ENCODE measurements at regions not wholly inside any gene's neighbourhood (a gene's known extent, or its start where the extent isn't known, plus 50 kb on each side); places are given as distances from the start of the nearest gene placed in this dataset.

DNA sequence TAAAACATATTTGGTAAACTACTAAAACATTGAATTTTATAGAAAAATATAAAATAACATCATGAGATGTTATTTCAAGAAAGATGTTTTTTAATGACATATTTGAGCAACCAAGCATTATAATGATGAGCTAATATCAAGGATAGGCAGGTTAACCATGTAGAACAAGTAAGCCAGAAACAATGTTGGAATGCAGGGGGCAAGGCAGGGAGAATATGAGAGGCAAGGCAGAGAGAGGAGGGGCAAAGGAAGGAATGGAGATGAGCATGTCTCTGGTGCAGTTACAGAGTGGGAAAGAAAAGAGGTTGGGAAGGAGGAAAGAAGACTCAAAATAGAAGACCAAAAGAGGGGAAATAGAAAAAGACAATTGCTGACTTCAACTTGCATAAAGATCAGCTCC lies 390.4 kb downstream of the MCTP2 start:
- H3K27me3 ChIP-seq (ENCODE audit: insufficient read depth, poor library complexity, severe bottlenecking) = peaks cover 3% of the 10 kb centered on the region
- H3K27ac ChIP-seq (replicated peaks) = no peak overlapping the region
- TF ChIP-seq, protein P1, sequence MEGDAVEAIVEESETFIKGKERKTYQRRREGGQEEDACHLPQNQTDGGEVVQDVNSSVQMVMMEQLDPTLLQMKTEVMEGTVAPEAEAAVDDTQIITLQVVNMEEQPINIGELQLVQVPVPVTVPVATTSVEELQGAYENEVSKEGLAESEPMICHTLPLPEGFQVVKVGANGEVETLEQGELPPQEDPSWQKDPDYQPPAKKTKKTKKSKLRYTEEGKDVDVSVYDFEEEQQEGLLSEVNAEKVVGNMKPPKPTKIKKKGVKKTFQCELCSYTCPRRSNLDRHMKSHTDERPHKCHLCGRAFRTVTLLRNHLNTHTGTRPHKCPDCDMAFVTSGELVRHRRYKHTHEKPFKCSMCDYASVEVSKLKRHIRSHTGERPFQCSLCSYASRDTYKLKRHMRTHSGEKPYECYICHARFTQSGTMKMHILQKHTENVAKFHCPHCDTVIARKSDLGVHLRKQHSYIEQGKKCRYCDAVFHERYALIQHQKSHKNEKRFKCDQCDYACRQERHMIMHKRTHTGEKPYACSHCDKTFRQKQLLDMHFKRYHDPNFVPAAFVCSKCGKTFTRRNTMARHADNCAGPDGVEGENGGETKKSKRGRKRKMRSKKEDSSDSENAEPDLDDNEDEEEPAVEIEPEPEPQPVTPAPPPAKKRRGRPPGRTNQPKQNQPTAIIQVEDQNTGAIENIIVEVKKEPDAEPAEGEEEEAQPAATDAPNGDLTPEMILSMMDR (IDR thresholded peaks at IDR 0.05; ENCODE audit: insufficient read depth, low read length) = no peak
- TF ChIP-seq POLR2AphosphoS5 (IDR thresholded peaks at IDR 0.05; ENCODE audit: low read depth) (no peak), GABPA (IDR thresholded peaks at IDR 0.05; ENCODE audit: low read depth) (no peak)
- no peak overlapping the region for H3K4me3 ChIP-seq (replicated peaks; ENCODE audit: insufficient read depth, low read length)
- no peak for DNase-seq (ENCODE audit: low read depth in 1 of 2, low spot score in 1 of 2)

DNA sequence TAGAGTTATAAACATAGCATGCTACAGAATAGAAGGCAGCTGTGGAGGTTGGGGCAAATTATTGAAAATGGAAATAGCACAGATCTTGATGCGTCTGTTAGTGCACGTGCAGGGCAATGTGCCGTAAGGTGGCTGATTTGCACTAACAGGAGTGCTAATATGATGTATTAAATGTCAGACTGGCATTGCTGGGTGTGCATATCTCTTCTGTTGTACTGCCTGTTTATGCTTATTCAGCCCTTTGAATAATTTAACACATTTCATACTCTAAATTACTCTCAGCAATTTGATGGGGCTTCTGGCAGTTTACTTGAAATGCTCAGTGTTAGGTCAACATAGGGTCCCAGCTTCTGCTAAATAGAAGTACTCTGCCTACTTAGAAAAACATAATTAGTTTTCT lies 395.6 kb downstream of the MCTP2 start:
- no peak overlapping the region for H3K4me3 ChIP-seq (replicated peaks; ENCODE audit: insufficient read depth, low read length)
- DNase-seq (ENCODE audit: low read depth in 1 of 2, low spot score in 1 of 2) = no peak
- TF ChIP-seq, protein P1 (IDR thresholded peaks at IDR 0.05; ENCODE audit: insufficient read depth, low read length) = no peak
- TF ChIP-seq, protein P2, sequence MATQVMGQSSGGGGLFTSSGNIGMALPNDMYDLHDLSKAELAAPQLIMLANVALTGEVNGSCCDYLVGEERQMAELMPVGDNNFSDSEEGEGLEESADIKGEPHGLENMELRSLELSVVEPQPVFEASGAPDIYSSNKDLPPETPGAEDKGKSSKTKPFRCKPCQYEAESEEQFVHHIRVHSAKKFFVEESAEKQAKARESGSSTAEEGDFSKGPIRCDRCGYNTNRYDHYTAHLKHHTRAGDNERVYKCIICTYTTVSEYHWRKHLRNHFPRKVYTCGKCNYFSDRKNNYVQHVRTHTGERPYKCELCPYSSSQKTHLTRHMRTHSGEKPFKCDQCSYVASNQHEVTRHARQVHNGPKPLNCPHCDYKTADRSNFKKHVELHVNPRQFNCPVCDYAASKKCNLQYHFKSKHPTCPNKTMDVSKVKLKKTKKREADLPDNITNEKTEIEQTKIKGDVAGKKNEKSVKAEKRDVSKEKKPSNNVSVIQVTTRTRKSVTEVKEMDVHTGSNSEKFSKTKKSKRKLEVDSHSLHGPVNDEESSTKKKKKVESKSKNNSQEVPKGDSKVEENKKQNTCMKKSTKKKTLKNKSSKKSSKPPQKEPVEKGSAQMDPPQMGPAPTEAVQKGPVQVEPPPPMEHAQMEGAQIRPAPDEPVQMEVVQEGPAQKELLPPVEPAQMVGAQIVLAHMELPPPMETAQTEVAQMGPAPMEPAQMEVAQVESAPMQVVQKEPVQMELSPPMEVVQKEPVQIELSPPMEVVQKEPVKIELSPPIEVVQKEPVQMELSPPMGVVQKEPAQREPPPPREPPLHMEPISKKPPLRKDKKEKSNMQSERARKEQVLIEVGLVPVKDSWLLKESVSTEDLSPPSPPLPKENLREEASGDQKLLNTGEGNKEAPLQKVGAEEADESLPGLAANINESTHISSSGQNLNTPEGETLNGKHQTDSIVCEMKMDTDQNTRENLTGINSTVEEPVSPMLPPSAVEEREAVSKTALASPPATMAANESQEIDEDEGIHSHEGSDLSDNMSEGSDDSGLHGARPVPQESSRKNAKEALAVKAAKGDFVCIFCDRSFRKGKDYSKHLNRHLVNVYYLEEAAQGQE (IDR thresholded peaks at IDR 0.05; ENCODE audit: insufficient replicate concordance, low read depth) = no peak
- TF ChIP-seq GABPA (IDR thresholded peaks at IDR 0.05; ENCODE audit: low read depth) (no peak), SPI1 (IDR thresholded peaks at IDR 0.05; ENCODE audit: borderline replicate concordance, low read depth) (no peak), POLR2AphosphoS5 (IDR thresholded peaks at IDR 0.05; ENCODE audit: low read depth) (no peak)

DNA sequence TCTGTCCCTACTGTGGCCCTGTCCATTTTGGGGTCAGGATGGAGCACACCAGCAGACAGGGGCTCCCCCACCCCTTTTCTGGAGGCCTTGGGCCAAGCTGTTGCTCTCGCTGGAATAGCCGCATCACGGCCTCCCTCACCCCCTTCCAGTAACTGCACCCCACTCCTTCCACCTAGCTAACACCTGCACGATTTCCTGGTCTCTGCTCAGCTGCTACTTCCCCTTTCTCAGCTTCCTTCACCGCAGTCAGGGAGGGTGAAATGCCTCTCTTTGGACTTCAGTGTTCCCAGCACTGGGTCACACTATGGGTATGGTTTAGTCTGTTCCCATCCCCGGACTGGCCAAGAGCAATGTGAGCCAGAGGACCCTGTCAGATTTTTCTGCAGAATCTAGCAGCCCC lies 400.2 kb downstream of the MCTP2 start:
- Histone ChIP-seq H3K4me3 (replicated peaks; ENCODE audit: insufficient read depth, low read length) (no peak overlapping the region), H3K27ac (replicated peaks) (no peak overlapping the region), H3K27me3 (ENCODE audit: insufficient read depth, poor library complexity, severe bottlenecking) (no peaks in the 10 kb centered on the region)
- peak in 1 of 2 experiments; percentile 25 for DNase-seq (ENCODE audit: low read depth in 1 of 2, low spot score in 1 of 2)
- TF ChIP-seq SPI1 (IDR thresholded peaks at IDR 0.05; ENCODE audit: borderline replicate concordance, low read depth) (peak; percentile 56; the same call in 1 of the 2 replicates), POLR2AphosphoS5 (IDR thresholded peaks at IDR 0.05; ENCODE audit: low read depth) (no peak), GABPA (IDR thresholded peaks at IDR 0.05; ENCODE audit: low read depth) (no peak)

More for the DNA sequence above, 395.6 kb downstream of the MCTP2 start:
- H3K27me3 ChIP-seq (ENCODE audit: insufficient read depth, poor library complexity, severe bottlenecking) = no peaks in the 10 kb centered on the region
- no peak overlapping the region for H3K27ac ChIP-seq (replicated peaks)

DNA sequence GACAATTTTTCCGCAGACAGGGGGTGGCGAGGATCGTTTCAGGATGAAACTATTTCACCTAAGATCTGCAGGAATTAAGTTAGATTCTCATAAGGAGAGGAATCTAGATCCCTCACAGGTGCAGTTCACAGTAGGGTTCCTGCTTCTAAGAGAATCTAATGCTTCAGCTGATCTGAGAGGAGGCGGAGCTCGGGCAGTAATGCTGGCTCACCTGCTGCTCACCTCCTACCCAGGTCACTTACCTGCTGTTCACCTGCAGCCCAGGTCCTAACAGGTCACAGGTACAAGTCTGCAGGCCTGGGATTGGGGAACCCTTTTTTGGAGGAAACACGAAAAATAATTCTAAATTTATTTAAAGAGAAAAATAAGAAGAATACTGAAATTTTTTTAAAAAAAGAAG lies 406.8 kb downstream of the MCTP2 start:
- Histone ChIP-seq H3K27ac (replicated peaks) (no peak overlapping the region), H3K27me3 (ENCODE audit: insufficient read depth, poor library complexity, severe bottlenecking) (no peaks in the 10 kb centered on the region), H3K4me3 (replicated peaks; ENCODE audit: insufficient read depth, low read length) (no peak overlapping the region)
- no peak for DNase-seq (ENCODE audit: low read depth in 1 of 2, low spot score in 1 of 2)
- TF ChIP-seq, protein P2 (IDR thresholded peaks at IDR 0.05; ENCODE audit: insufficient replicate concordance, low read depth) = no peak

DNA sequence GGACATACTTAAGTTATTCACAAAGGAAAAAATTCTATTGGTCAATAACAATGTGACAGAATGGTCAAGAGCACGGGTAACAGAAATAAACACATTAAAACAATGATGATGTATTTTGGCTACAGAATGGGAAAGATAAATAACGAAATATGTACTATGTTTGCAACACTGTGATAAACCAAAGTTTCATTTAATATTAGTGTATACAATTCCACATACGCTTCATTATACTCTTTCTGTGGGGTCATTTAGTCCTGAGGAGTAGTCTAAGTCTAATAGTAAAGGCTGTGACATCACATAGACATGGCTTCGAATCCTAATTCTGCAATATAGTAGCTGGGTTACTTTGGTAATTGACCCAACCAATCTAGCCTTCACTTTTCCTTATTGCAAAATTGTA lies 408.3 kb downstream of the MCTP2 start:
- Histone ChIP-seq H3K27me3 (ENCODE audit: insufficient read depth, poor library complexity, severe bottlenecking) (no peaks in the 10 kb centered on the region), H3K27ac (replicated peaks) (no peak overlapping the region), H3K4me3 (replicated peaks; ENCODE audit: insufficient read depth, low read length) (no peak overlapping the region)
- DNase-seq (ENCODE audit: low read depth in 1 of 2, low spot score in 1 of 2) = no peak
- TF ChIP-seq, protein P1 (IDR thresholded peaks at IDR 0.05; ENCODE audit: insufficient read depth, low read length) = no peak
- TF ChIP-seq, protein P2 (IDR thresholded peaks at IDR 0.05; ENCODE audit: insufficient replicate concordance, low read depth) = no peak
- TF ChIP-seq GABPA (IDR thresholded peaks at IDR 0.05; ENCODE audit: low read depth) = no peak
- no peak for TF ChIP-seq POLR2AphosphoS5 (IDR thresholded peaks at IDR 0.05; ENCODE audit: low read depth)
